SH-SY5Y (cell line): ENCODE measurements at regions not wholly inside any gene's neighbourhood (a gene's known extent, or its start where the extent isn't known, plus 50 kb on each side); places are given as distances from the start of the nearest gene placed in this dataset.

Source experiments
- GATA2 ChIP-seq: IDR thresholded peaks from 2 replicates; pipeline ENCODE4 v1.6.1; 2011; ENCODE audit warnings: mild to moderate bottlenecking, low read depth, low read length
- GATA3 ChIP-seq: IDR thresholded peaks from 2 replicates; pipeline ENCODE4 v1.6.1; 2011; ENCODE audit warnings: low read depth, mild to moderate bottlenecking, low read length, moderate library complexity

DNA sequence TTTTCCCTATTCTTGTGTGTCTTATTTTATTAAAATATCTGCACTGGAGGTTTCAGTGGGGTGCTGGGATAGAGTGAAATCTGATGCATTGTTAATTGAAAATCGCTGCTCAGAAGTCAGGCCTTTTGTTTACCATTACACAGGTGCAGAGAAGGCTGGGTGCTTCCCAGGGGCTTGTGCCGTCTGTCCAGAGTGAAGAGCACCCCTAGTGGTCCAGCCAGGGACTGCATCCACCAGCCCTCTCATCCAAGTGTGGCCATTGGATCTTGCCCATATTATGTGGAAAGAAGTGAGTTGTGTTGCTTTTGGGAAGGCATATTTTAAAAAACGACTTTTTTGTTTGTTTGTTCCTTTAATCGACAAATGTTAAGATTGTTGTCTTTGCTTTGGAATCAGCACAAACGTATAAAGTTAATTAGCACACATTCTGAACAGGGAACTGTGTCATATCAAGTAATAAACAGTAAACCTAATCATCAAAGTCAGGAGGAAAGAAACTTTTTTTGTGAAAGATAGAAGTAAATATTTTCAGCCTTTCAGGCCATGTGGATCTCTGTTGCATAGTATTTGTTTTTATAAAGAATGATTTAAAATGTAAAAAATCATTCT is 315.6 kb downstream of the MTRR start:
- TF ChIP-seq GATA2: no peak
- TF ChIP-seq GATA3: no peak
